Vagina (tissue), 2 donors: ENCODE measurements at regions not wholly inside any gene's neighbourhood (a gene's known extent, or its start where the extent isn't known, plus 50 kb on each side); places are given as distances from the start of the nearest gene placed in this dataset.

Experiments used
- POLR2AphosphoS5 ChIP-seq, 2 donors: sonication (generic); formaldehyde crosslinking; IDR thresholded peaks; one replicate each; pipeline ENCODE4 v1.9.0; 2017; ENCODE audit warnings: antibody characterized with exemption in 2 of 2, mild to moderate bottlenecking in 2 of 2, low read depth in 1 of 2; ENCODE audit not compliant: insufficient read depth in 1 of 2
- TF ChIP-seq, protein P1 (sequence below), 3 experiments: fragments of 450-650 bp in 2 of 3; fragments of 200-600 bp in 1 of 3; sonication (generic) in 1 of 3; IDR thresholded peaks; one replicate each; pipeline ENCODE4 v1.5.1; 2017 to 2019; ENCODE audit warnings: antibody characterized with exemption in 3 of 3, mild to moderate bottlenecking in 2 of 3, moderate library complexity in 2 of 3

DNA sequence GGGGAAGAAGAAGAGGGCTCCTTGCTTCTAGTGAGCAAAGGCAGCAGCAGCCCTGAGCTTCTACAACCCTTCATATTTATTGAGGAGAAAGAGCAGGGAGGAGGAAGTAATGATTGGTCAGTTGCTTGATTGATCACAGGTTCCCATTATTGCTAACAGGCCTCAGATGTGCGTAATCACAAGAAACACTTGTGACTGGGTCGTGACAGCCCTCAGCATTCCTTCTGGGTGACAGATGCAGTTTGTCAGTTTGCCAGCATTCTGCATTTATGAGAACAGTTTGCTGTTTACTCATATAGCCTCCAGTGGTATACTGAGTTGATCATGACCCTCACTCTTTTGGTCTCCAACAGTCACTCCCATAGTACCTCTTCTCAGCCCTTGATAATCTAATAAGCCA lies 111.5 kb upstream of the TNC start:
- TF ChIP-seq, protein P1, sequence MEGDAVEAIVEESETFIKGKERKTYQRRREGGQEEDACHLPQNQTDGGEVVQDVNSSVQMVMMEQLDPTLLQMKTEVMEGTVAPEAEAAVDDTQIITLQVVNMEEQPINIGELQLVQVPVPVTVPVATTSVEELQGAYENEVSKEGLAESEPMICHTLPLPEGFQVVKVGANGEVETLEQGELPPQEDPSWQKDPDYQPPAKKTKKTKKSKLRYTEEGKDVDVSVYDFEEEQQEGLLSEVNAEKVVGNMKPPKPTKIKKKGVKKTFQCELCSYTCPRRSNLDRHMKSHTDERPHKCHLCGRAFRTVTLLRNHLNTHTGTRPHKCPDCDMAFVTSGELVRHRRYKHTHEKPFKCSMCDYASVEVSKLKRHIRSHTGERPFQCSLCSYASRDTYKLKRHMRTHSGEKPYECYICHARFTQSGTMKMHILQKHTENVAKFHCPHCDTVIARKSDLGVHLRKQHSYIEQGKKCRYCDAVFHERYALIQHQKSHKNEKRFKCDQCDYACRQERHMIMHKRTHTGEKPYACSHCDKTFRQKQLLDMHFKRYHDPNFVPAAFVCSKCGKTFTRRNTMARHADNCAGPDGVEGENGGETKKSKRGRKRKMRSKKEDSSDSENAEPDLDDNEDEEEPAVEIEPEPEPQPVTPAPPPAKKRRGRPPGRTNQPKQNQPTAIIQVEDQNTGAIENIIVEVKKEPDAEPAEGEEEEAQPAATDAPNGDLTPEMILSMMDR (IDR thresholded peaks at IDR 0.05), result no peak
- no peak for TF ChIP-seq POLR2AphosphoS5 (IDR thresholded peaks at IDR 0.05; ENCODE audit: insufficient read depth in 1 of 2, low read depth in 1 of 2)
